OCI-LY7 (cell line): ENCODE measurements at regions not wholly inside any gene's neighbourhood (a gene's known extent, or its start where the extent isn't known, plus 50 kb on each side); places are given as distances from the start of the nearest gene placed in this dataset.

ENCODE experiments used
- EZH2phosphoT487 ChIP-seq: fragments of 200-600 bp; sonication (generic); IDR thresholded peaks from 2 replicates; pipeline ENCODE4 v1.6.1; 2018; ENCODE audit warnings: low read depth, borderline replicate concordance, mild to moderate bottlenecking, mixed run types, antibody characterized with exemption, low read length, moderate library complexity, mixed read lengths
- TF ChIP-seq, protein P1 (sequence below): fragments of 200-600 bp; sonication (generic); conservative IDR thresholded peaks from 2 replicates; pipeline ENCODE4 v1.5.1; 2014; ENCODE audit warnings: mild to moderate bottlenecking, antibody characterized with exemption, low read length, moderate library complexity, mixed read lengths

DNA sequence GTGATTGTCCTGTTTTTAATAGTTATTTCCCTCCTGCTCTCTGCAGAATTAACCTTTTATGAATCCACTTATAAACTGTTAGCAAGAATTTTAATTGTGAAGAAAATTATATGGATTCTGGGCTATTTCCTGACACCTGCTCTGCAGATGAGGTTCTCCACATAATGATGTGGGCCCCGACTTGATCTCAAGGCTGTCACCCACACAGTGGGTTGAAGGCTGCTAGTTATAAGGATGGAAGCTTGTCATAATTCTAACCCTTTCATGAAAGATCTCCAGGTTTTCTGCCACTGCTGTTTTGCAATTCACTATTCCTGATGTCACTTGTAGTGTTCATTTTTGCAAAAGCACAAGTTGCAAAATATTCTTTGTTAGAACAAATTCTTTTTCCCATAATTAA is 69.1 kb upstream of the MAN2A1 start:
- TF ChIP-seq, protein P1, sequence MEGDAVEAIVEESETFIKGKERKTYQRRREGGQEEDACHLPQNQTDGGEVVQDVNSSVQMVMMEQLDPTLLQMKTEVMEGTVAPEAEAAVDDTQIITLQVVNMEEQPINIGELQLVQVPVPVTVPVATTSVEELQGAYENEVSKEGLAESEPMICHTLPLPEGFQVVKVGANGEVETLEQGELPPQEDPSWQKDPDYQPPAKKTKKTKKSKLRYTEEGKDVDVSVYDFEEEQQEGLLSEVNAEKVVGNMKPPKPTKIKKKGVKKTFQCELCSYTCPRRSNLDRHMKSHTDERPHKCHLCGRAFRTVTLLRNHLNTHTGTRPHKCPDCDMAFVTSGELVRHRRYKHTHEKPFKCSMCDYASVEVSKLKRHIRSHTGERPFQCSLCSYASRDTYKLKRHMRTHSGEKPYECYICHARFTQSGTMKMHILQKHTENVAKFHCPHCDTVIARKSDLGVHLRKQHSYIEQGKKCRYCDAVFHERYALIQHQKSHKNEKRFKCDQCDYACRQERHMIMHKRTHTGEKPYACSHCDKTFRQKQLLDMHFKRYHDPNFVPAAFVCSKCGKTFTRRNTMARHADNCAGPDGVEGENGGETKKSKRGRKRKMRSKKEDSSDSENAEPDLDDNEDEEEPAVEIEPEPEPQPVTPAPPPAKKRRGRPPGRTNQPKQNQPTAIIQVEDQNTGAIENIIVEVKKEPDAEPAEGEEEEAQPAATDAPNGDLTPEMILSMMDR, result no peak
- no peak for TF ChIP-seq EZH2phosphoT487
